ENCODE measurements at regions not wholly inside any gene's neighbourhood (a gene's known extent, or its start where the extent isn't known, plus 50 kb on each side); places are given as distances from the start of the nearest gene placed in this dataset.
"Not testable (repeated sequence)": the region's sequence is repeated elsewhere in the genome, so short reads cannot be mapped to it uniquely, and the experiment has no call there.

DNA sequence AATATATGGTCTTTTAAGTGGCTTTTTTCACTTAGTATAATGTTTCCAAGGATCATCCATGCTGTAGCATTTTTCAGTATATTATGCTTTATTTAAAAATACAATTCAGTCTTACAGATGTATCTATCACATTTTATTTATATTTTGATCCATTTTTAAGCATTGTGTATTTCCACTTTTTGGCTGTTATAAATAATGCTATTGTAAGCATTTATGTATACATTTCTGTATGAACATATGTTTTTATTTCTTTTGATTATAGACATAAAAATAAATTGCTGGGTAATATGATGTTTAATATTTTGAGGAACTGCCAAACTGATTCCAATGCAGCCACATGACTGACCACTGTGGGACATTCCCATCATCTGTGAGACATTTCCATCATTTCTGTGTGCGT lies 1662.0 kb downstream of the REEP3 start:
- Mint-ChIP-seq H3K9me3 (peaks cover 8 to 10% of the 10 kb centered on the region in 2 donors), H3K27me3 (ENCODE audit: low read depth) (no peaks in the 10 kb centered on the region), H3K36me3 (ENCODE audit: insufficient read depth in 2 of 2) (peaks cover 0 to under 1% of the 10 kb centered on the region in 2 donors), H3K4me3 (no peak overlapping the region), H3K27ac (no peak overlapping the region), H3K4me1 (ENCODE audit: low read depth) (no peaks in the 10 kb centered on the region)
- DNase-seq (no peak), ATAC-seq (replicated peaks in 1 of 2) (no peak)

DNA sequence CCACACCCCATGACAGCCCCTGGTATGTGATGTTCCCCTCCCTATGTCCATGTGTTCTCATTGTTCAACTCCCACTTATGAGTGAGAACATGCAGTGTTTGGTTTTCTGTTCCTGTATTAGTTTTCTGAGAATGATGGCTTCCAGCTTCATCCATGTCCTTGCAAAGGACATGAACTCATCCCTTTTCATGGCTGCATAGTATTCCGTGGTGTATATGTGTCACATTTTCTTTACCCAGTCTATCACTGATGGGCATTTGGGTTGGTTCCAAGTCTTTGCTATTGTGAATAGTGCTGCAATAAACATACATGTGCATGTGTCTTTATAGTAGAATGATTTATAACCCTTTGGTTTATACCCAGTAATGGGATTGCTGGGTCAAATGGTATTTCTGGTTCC lies 1665.5 kb downstream of the REEP3 start:
- not testable (repeated sequence) for H3K9me3 Mint-ChIP-seq; H3K27me3 Mint-ChIP-seq (ENCODE audit: low read depth); H3K27ac Mint-ChIP-seq; H3K36me3 Mint-ChIP-seq (ENCODE audit: insufficient read depth in 2 of 2); DNase-seq; ATAC-seq (replicated peaks in 1 of 2); H3K4me1 Mint-ChIP-seq (ENCODE audit: low read depth); H3K4me3 Mint-ChIP-seq

- Mint-ChIP-seq H3K4me3 (no peak overlapping the region), H3K4me1 (ENCODE audit: low read depth) (no peaks in the 10 kb centered on the region), H3K27me3 (ENCODE audit: low read depth) (no peaks in the 10 kb centered on the region), H3K27ac (no peak overlapping the region), H3K9me3 (peaks cover 1 to 4% of the 10 kb centered on the region in 2 donors), H3K36me3 (ENCODE audit: insufficient read depth in 2 of 2) (peaks cover 0 to 2% of the 10 kb centered on the region in 2 donors)
- no peak for ATAC-seq (replicated peaks in 1 of 2)
- no peak for DNase-seq
Observed at GRCh38 chr10:65194126-65194525, 1672.9 kb downstream of the REEP3 start.

DNA sequence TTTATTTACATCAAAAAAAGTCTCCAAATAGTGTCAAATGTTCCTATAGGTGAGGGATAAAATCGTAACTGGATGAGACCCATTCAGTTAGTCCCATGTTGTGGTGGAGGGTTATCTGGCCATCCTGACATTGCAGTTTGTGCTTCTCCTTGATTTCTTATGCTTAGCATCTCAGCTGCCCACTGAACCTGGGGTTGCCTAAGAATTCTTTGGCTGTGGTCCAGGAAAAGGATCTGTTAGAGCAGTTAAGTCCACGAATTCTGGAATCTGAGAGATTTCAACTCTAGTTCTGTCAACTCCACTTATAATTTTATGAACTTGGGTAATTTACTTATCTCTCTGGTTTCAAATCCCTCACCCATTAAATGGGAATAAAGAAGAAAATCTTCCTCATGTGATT lies 1673.4 kb downstream of the REEP3 start:
- DNase-seq (no peak), ATAC-seq (replicated peaks in 1 of 2) (no peak)
- peaks cover 1 to 4% of the 10 kb centered on the region in 2 donors for H3K9me3 Mint-ChIP-seq
- no peak overlapping the region for H3K27ac Mint-ChIP-seq
- H3K36me3 Mint-ChIP-seq (ENCODE audit: insufficient read depth in 2 of 2): peaks cover 0 to 2% of the 10 kb centered on the region in 2 donors
- no peak overlapping the region for H3K4me3 Mint-ChIP-seq
- H3K4me1 Mint-ChIP-seq (ENCODE audit: low read depth): no peaks in the 10 kb centered on the region
- H3K27me3 Mint-ChIP-seq (ENCODE audit: low read depth): no peaks in the 10 kb centered on the region

- Mint-ChIP-seq H3K4me1 (ENCODE audit: low read depth) (no peaks in the 10 kb centered on the region), H3K9me3 (peaks cover 3 to 4% of the 10 kb centered on the region in 2 donors), H3K36me3 (ENCODE audit: insufficient read depth in 2 of 2) (peaks cover 0 to 2% of the 10 kb centered on the region in 2 donors), H3K27me3 (ENCODE audit: low read depth) (no peaks in the 10 kb centered on the region), H3K4me3 (no peak overlapping the region), H3K27ac (no peak overlapping the region)
- no peak for DNase-seq
- no peak for ATAC-seq (replicated peaks in 1 of 2)
Observed at GRCh38 chr10:65196111-65196510, 1674.9 kb downstream of the REEP3 start.

- Mint-ChIP-seq H3K36me3 (ENCODE audit: insufficient read depth in 2 of 2) (peaks cover 0 to 2% of the 10 kb centered on the region in 2 donors), H3K27ac (no peak overlapping the region), H3K27me3 (ENCODE audit: low read depth) (no peaks in the 10 kb centered on the region), H3K9me3 (peaks cover 2 to 5% of the 10 kb centered on the region in 2 donors), H3K4me3 (no peak overlapping the region), H3K4me1 (ENCODE audit: low read depth) (no peaks in the 10 kb centered on the region)
- no peak for DNase-seq
- no peak for ATAC-seq (replicated peaks in 1 of 2)
Observed at GRCh38 chr10:65197935-65198334, 1676.7 kb downstream of the REEP3 start.

DNA sequence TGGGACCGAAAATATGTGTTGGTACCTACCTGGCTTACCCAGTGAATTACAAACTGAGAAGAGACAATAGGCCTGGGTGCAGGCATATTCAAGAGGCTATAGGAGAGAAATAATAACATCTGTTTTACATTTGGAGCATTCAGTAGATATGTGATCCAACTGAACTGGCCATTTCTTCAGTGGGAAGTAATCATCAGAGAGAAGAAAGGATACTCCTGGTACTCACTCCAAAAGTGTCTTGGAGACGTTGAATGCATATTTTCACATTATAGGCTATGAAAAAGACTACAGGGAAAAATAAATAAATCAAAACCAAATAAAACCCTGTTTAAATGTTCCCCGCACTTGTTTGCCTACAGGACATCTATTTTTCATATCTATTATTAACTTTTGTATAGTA lies 1680.3 kb downstream of the REEP3 start:
- Mint-ChIP-seq H3K4me3 (no peak overlapping the region), H3K4me1 (ENCODE audit: low read depth) (no peaks in the 10 kb centered on the region), H3K9me3 (peaks cover 2 to 5% of the 10 kb centered on the region in 2 donors), H3K27ac (no peak overlapping the region), H3K36me3 (ENCODE audit: insufficient read depth in 2 of 2) (no peaks in the 10 kb centered on the region), H3K27me3 (ENCODE audit: low read depth) (no peaks in the 10 kb centered on the region)
- DNase-seq (no peak), ATAC-seq (replicated peaks in 1 of 2) (no peak)

DNA sequence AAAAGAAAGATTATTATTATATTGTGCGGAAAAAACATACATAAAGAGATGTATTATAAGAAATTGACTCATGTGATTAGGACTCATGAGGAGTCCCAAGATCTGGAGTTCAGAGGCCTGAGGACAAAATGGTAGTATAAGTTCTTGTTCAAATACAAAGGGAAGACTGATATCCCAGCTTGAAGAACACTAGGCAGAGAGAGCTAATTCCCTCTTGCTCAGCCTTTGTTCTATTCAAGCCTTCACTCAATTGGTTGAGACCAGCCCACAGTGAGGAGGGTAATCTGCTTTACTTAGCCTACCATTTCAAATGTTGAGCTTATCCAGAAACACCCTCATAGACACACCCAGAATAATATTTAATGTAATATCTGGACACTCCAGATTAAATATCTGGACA lies 1683.8 kb downstream of the REEP3 start:
- no peak for ATAC-seq (replicated peaks in 1 of 2)
- Mint-ChIP-seq H3K4me3 (no peak overlapping the region), H3K27me3 (ENCODE audit: low read depth) (no peaks in the 10 kb centered on the region), H3K27ac (no peak overlapping the region), H3K4me1 (ENCODE audit: low read depth) (no peaks in the 10 kb centered on the region), H3K9me3 (peaks cover 4 to 5% of the 10 kb centered on the region in 2 donors), H3K36me3 (ENCODE audit: insufficient read depth in 2 of 2) (no peaks in the 10 kb centered on the region)
- DNase-seq: no peak

DNA sequence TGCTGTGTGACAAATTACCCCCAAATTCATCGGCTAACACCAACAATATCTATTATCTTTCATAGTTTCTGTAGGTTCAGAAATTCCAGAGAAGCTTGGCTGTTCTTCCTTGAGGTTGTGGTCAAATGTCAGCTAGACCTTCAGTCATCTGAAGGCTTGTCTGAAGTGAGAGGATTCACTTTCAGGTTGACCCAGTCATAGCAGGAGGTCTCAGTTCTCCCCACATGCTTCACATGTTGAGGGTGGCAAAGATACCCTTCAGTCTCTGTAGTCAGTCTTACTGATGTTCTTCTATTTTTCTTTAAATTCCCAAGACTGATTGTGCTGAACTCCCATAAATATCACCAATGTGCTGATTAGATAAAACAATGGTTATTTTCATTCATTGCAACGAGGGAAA lies 1692.0 kb downstream of the REEP3 start:
- H3K9me3 Mint-ChIP-seq: peaks cover 0 to 6% of the 10 kb centered on the region in 2 donors
- no peak overlapping the region for H3K4me3 Mint-ChIP-seq
- DNase-seq (no peak), ATAC-seq (replicated peaks in 1 of 2) (no peak)
- no peaks in the 10 kb centered on the region for H3K27me3 Mint-ChIP-seq (ENCODE audit: low read depth)
- H3K36me3 Mint-ChIP-seq (ENCODE audit: insufficient read depth in 2 of 2): no peaks in the 10 kb centered on the region
- H3K27ac Mint-ChIP-seq: no peak overlapping the region
- H3K4me1 Mint-ChIP-seq (ENCODE audit: low read depth): no peaks in the 10 kb centered on the region

DNA sequence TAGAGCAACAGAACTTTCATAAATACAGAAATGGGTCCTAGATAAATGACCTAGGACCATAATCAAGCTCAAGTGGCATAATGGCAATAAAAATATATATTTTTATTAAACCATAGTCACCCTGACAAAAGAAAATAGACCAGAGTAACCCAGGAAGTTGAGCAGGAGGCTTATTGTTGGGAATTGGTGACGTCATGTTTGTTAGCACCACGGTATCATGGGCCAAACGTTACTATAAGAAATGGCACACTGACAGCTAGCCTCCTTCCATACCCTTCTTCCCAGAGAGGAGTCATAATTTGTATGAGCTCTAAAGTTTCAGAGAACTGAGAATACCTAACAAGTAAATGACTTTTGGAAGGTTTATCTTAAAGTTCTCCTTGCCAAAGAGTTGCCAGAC lies 1698.2 kb downstream of the REEP3 start:
- no peaks in the 10 kb centered on the region for H3K27me3 Mint-ChIP-seq (ENCODE audit: low read depth)
- ATAC-seq (replicated peaks in 1 of 2) (no peak), DNase-seq (no peak)
- peaks cover 0 to 5% of the 10 kb centered on the region in 2 donors for H3K9me3 Mint-ChIP-seq
- no peaks in the 10 kb centered on the region for H3K4me1 Mint-ChIP-seq (ENCODE audit: low read depth)
- H3K27ac Mint-ChIP-seq: no peak overlapping the region
- no peak overlapping the region for H3K4me3 Mint-ChIP-seq
- H3K36me3 Mint-ChIP-seq (ENCODE audit: insufficient read depth in 2 of 2): no peaks in the 10 kb centered on the region

DNA sequence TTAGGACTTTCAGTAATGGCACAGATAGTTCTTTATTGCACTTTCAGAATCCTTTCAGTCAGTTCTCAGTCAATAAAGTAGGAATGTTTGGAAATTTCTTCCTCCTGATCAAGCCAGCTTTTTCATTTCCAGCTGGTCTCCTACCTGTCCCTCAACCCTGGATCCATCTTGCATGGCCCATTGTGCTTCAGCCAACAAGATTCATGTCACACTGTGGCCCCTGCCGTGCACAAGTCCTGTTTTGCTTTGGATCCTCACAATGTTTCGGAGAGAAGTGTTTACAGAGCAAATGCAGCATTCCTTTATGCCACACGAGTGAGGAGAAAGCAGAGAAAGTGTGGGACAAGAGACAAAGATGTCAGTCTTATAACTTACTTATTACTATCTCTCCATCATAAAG lies 1694.7 kb upstream of the LRRTM3 start:
- H3K4me1 Mint-ChIP-seq (ENCODE audit: low read depth): no peaks in the 10 kb centered on the region
- no peaks in the 10 kb centered on the region for H3K27me3 Mint-ChIP-seq (ENCODE audit: low read depth)
- no peak overlapping the region for H3K4me3 Mint-ChIP-seq
- no peak for ATAC-seq (replicated peaks in 1 of 2)
- no peaks in the 10 kb centered on the region for H3K36me3 Mint-ChIP-seq (ENCODE audit: insufficient read depth in 2 of 2)
- H3K27ac Mint-ChIP-seq: no peak overlapping the region
- no peak for DNase-seq
- peaks cover 0 to 8% of the 10 kb centered on the region in 2 donors for H3K9me3 Mint-ChIP-seq

- H3K27ac Mint-ChIP-seq: no peak overlapping the region
- DNase-seq (no peak), ATAC-seq (replicated peaks in 1 of 2) (no peak)
- no peak overlapping the region for H3K4me3 Mint-ChIP-seq
- H3K36me3 Mint-ChIP-seq (ENCODE audit: insufficient read depth in 2 of 2): no peaks in the 10 kb centered on the region
- no peaks in the 10 kb centered on the region for H3K4me1 Mint-ChIP-seq (ENCODE audit: low read depth)
- peaks cover 0 to 10% of the 10 kb centered on the region in 2 donors for H3K9me3 Mint-ChIP-seq
- no peaks in the 10 kb centered on the region for H3K27me3 Mint-ChIP-seq (ENCODE audit: low read depth)
Observed at GRCh38 chr10:65234261-65234660, 1691.6 kb upstream of the LRRTM3 start.

DNA sequence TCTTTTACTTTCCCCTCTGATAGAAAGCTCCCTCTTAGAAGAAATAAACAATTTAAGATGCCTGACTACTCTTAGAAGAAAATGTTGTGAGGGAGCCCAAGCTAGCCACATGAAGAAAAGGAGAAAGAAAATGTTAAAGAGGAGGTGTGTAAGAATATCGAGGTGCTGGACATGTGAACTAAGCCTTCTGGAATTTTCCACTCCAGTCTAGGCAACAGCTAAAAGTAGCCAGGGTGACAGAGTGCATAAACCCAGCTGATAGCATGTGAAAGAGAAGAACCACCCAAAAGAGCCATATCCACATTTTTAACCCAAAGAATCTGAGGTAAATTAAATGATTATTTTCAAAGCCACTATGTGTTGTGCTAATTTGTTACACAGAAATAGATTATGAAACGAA lies 1690.6 kb upstream of the LRRTM3 start:
- Mint-ChIP-seq H3K27ac (no peak overlapping the region), H3K9me3 (peaks cover 0 to 10% of the 10 kb centered on the region in 2 donors), H3K36me3 (ENCODE audit: insufficient read depth in 2 of 2) (no peaks in the 10 kb centered on the region), H3K4me3 (no peak overlapping the region), H3K4me1 (ENCODE audit: low read depth) (no peaks in the 10 kb centered on the region), H3K27me3 (ENCODE audit: low read depth) (no peaks in the 10 kb centered on the region)
- DNase-seq (no peak), ATAC-seq (replicated peaks in 1 of 2) (no peak)

GRCh38 chr10:65235846-65236245 lies 1690.0 kb upstream of the LRRTM3 start:
- Mint-ChIP-seq H3K36me3 (ENCODE audit: insufficient read depth in 2 of 2) (no peaks in the 10 kb centered on the region), H3K4me1 (ENCODE audit: low read depth) (no peaks in the 10 kb centered on the region), H3K4me3 (no peak overlapping the region), H3K27ac (no peak overlapping the region), H3K9me3 (peaks cover 0 to 10% of the 10 kb centered on the region in 2 donors), H3K27me3 (ENCODE audit: low read depth) (no peaks in the 10 kb centered on the region)
- DNase-seq (no peak), ATAC-seq (replicated peaks in 1 of 2) (no peak)
